ENCODE measurements at regions not wholly inside any gene's neighbourhood (a gene's known extent, or its start where the extent isn't known, plus 50 kb on each side); places are given as distances from the start of the nearest gene placed in this dataset.

GRCh38 chr7:1341361-1342089 lies 108.9 kb downstream of the UNCX start:
- no peaks in the 10 kb centered on the region for H3K36me3 ChIP-seq (ENCODE audit: control insufficient read depth, insufficient read depth, low read length)
- no peaks in the 10 kb centered on the region for H3K4me1 ChIP-seq (ENCODE audit: control insufficient read depth, insufficient read depth, low read length)
- H3K27me3 ChIP-seq (ENCODE audit: control insufficient read depth, insufficient read depth, low read length) = no peaks in the 10 kb centered on the region
- H3K9ac ChIP-seq (ENCODE audit: low read length) = no peak overlapping the region
- no peak overlapping the region for H3K4me3 ChIP-seq (ENCODE audit: low read length)
- H3K9me3 ChIP-seq (ENCODE audit: control insufficient read depth, low read length) = no peaks in the 10 kb centered on the region

- no peak overlapping the region for H3K9ac ChIP-seq (ENCODE audit: low read length)
These were observed 109.5 kb downstream of the UNCX start for GRCh38 chr7:1342090-1342640.

GRCh38 chr7:1343551-1343950 lies 110.9 kb downstream of the UNCX start:
- no peaks in the 10 kb centered on the region for H3K27me3 ChIP-seq (ENCODE audit: control insufficient read depth, insufficient read depth, low read length)
- H3K4me1 ChIP-seq (ENCODE audit: control insufficient read depth, insufficient read depth, low read length) = no peaks in the 10 kb centered on the region
- H3K9me3 ChIP-seq (ENCODE audit: control insufficient read depth, low read length) = no peaks in the 10 kb centered on the region
- no peak overlapping the region for H3K4me3 ChIP-seq (ENCODE audit: low read length)
- no peak overlapping the region for H3K9ac ChIP-seq (ENCODE audit: low read length)
- H3K36me3 ChIP-seq (ENCODE audit: control insufficient read depth, insufficient read depth, low read length) = no peaks in the 10 kb centered on the region

More at GRCh38 chr7:1342090-1342640, 109.5 kb downstream of the UNCX start:
- H3K27me3 ChIP-seq (ENCODE audit: control insufficient read depth, insufficient read depth, low read length) = no peaks in the 10 kb centered on the region
- H3K4me1 ChIP-seq (ENCODE audit: control insufficient read depth, insufficient read depth, low read length) = no peaks in the 10 kb centered on the region
- no peaks in the 10 kb centered on the region for H3K36me3 ChIP-seq (ENCODE audit: control insufficient read depth, insufficient read depth, low read length)
- no peak overlapping the region for H3K4me3 ChIP-seq (ENCODE audit: low read length)
- H3K9me3 ChIP-seq (ENCODE audit: control insufficient read depth, low read length) = no peaks in the 10 kb centered on the region

GRCh38 chr7:1344421-1344820 lies 111.7 kb downstream of the UNCX start:
- Histone ChIP-seq H3K36me3 (ENCODE audit: control insufficient read depth, insufficient read depth, low read length) (no peaks in the 10 kb centered on the region), H3K4me3 (ENCODE audit: low read length) (no peak overlapping the region), H3K9me3 (ENCODE audit: control insufficient read depth, low read length) (no peaks in the 10 kb centered on the region), H3K27me3 (ENCODE audit: control insufficient read depth, insufficient read depth, low read length) (peaks cover 2% of the 10 kb centered on the region), H3K9ac (ENCODE audit: low read length) (no peak overlapping the region), H3K4me1 (ENCODE audit: control insufficient read depth, insufficient read depth, low read length) (no peaks in the 10 kb centered on the region)

- Histone ChIP-seq H3K4me3 (ENCODE audit: low read length) (no peak overlapping the region), H3K9ac (ENCODE audit: low read length) (no peak overlapping the region), H3K4me1 (ENCODE audit: control insufficient read depth, insufficient read depth, low read length) (no peaks in the 10 kb centered on the region), H3K36me3 (ENCODE audit: control insufficient read depth, insufficient read depth, low read length) (no peaks in the 10 kb centered on the region), H3K27me3 (ENCODE audit: control insufficient read depth, insufficient read depth, low read length) (peaks cover 4% of the 10 kb centered on the region), H3K9me3 (ENCODE audit: control insufficient read depth, low read length) (no peaks in the 10 kb centered on the region)
These were observed 112.5 kb downstream of the UNCX start for GRCh38 chr7:1344981-1345701.

GRCh38 chr7:1345796-1346755 lies 113.2 kb downstream of the MICALL2 start:
- Histone ChIP-seq H3K9ac (ENCODE audit: low read length) (no peak overlapping the region), H3K36me3 (ENCODE audit: control insufficient read depth, insufficient read depth, low read length) (no peaks in the 10 kb centered on the region), H3K9me3 (ENCODE audit: control insufficient read depth, low read length) (no peaks in the 10 kb centered on the region), H3K27me3 (ENCODE audit: control insufficient read depth, insufficient read depth, low read length) (peaks cover 4% of the 10 kb centered on the region), H3K4me1 (ENCODE audit: control insufficient read depth, insufficient read depth, low read length) (no peaks in the 10 kb centered on the region), H3K4me3 (ENCODE audit: low read length) (no peak overlapping the region)

GRCh38 chr7:1346851-1347250 lies 112.4 kb downstream of the MICALL2 start:
- Histone ChIP-seq H3K36me3 (ENCODE audit: control insufficient read depth, insufficient read depth, low read length) (no peaks in the 10 kb centered on the region), H3K4me3 (ENCODE audit: low read length) (no peak overlapping the region), H3K9ac (ENCODE audit: low read length) (no peak overlapping the region), H3K27me3 (ENCODE audit: control insufficient read depth, insufficient read depth, low read length) (peaks cover 4% of the 10 kb centered on the region), H3K9me3 (ENCODE audit: control insufficient read depth, low read length) (no peaks in the 10 kb centered on the region), H3K4me1 (ENCODE audit: control insufficient read depth, insufficient read depth, low read length) (no peaks in the 10 kb centered on the region)

- no peak overlapping the region for H3K9ac ChIP-seq (ENCODE audit: low read length)
- no peak overlapping the region for H3K4me3 ChIP-seq (ENCODE audit: low read length)
- H3K27me3 ChIP-seq (ENCODE audit: control insufficient read depth, insufficient read depth, low read length) = peaks cover 11% of the 10 kb centered on the region
- H3K9me3 ChIP-seq (ENCODE audit: control insufficient read depth, low read length) = no peaks in the 10 kb centered on the region
- no peaks in the 10 kb centered on the region for H3K36me3 ChIP-seq (ENCODE audit: control insufficient read depth, insufficient read depth, low read length)
- no peaks in the 10 kb centered on the region for H3K4me1 ChIP-seq (ENCODE audit: control insufficient read depth, insufficient read depth, low read length)
These were observed 111.0 kb downstream of the MICALL2 start for GRCh38 chr7:1348096-1348822.

GRCh38 chr7:1348823-1349335 lies 110.4 kb downstream of the MICALL2 start:
- Histone ChIP-seq H3K9me3 (ENCODE audit: control insufficient read depth, low read length) (no peaks in the 10 kb centered on the region), H3K36me3 (ENCODE audit: control insufficient read depth, insufficient read depth, low read length) (no peaks in the 10 kb centered on the region), H3K4me3 (ENCODE audit: low read length) (no peak overlapping the region), H3K9ac (ENCODE audit: low read length) (no peak overlapping the region), H3K4me1 (ENCODE audit: control insufficient read depth, insufficient read depth, low read length) (no peaks in the 10 kb centered on the region), H3K27me3 (ENCODE audit: control insufficient read depth, insufficient read depth, low read length) (peaks cover 11% of the 10 kb centered on the region)

- no peak overlapping the region for H3K9ac ChIP-seq (ENCODE audit: low read length)
- H3K4me3 ChIP-seq (ENCODE audit: low read length) = no peak overlapping the region
- no peaks in the 10 kb centered on the region for H3K36me3 ChIP-seq (ENCODE audit: control insufficient read depth, insufficient read depth, low read length)
- H3K27me3 ChIP-seq (ENCODE audit: control insufficient read depth, insufficient read depth, low read length) = peaks cover 11% of the 10 kb centered on the region
- H3K4me1 ChIP-seq (ENCODE audit: control insufficient read depth, insufficient read depth, low read length) = no peaks in the 10 kb centered on the region
- no peaks in the 10 kb centered on the region for H3K9me3 ChIP-seq (ENCODE audit: control insufficient read depth, low read length)
These were observed 109.9 kb downstream of the MICALL2 start for GRCh38 chr7:1349351-1349761.
